ENCODE measurements at regions not wholly inside any gene's neighbourhood (a gene's known extent, or its start where the extent isn't known, plus 50 kb on each side); places are given as distances from the start of the nearest gene placed in this dataset.

DNA sequence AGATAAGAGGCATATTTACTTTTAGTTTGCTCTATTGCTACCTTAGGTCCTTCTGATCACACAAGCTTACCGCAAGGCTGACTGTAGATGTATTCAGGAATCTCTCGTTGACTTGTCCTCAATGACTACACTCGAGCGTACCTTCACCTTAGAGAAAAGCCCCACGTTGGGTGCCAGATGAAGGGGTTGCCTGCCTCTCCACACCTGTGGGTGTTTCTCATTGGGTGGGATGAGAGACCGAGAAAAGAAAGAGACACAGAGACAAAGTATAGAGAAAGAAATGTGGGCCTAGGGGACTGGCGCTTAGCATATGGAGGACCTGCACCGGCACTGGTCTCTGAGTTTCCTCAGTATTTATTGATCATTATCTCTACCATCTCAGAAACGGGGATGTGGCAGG lies 51.8 kb downstream of the ASCL4 start:
- H3K36me3 Mint-ChIP-seq, result peaks cover 4% of the 10 kb centered on the region
- no peak for DNase-seq

DNA sequence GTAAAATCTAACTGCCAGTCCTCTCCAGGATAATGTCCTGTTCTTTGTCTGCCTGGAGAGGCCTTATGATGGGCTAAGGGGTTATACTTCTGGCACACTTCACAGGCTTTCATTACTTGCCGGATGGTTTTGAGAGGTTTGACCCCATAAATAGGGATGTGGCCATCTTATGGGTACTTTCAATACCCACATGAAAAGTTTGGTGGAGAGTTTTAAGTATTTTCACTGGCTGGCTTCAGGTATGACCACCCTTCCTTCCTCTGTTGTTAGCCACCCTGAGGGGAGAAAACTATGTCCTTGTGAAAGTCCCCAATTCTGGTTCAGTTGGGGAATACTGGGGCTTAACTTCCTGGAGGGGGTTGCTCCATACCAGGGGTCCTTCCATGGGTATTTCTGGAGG lies 54.8 kb downstream of the ASCL4 start:
- no peak overlapping the region for H3K4me3 Mint-ChIP-seq
- H3K27me3 Mint-ChIP-seq, result peaks cover 14% of the 10 kb centered on the region
- DNase-seq, result no peak
- CTCF ChIA-PET, result no interaction called here
- no peak overlapping the region for H3K27ac Mint-ChIP-seq
- peaks cover 25% of the 10 kb centered on the region for H3K9me3 Mint-ChIP-seq
- H3K4me1 Mint-ChIP-seq, result no peaks in the 10 kb centered on the region
- peaks cover 4% of the 10 kb centered on the region for H3K36me3 Mint-ChIP-seq

More for the DNA sequence above, 51.8 kb downstream of the ASCL4 start:
- CTCF ChIA-PET, result no interaction called here
- Mint-ChIP-seq H3K4me3 (no peak overlapping the region), H3K27ac (no peak overlapping the region), H3K9me3 (peaks cover 26% of the 10 kb centered on the region), H3K4me1 (no peaks in the 10 kb centered on the region), H3K27me3 (peaks cover 17% of the 10 kb centered on the region)

DNA sequence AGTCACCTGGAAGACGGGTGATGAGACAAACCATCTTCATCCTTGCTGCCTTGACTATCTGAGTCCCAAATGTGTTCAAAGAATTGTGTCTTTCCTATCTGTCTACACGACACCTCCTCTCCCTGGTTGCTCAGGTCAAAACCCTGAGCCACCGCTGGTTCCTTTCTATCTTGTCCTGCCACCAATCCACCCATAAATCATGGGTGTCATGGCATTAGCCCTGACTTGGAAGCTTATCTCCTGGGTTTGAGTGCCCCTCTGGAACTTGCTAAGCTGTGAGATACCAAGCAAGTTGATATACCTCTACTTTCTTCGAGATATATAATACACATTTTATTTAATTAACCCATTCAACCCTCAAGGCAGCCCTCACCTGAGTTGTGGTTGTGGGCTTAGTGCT lies 57.9 kb downstream of the ASCL4 start:
- Mint-ChIP-seq H3K27me3 (peaks cover 21% of the 10 kb centered on the region), H3K36me3 (no peaks in the 10 kb centered on the region), H3K4me1 (no peaks in the 10 kb centered on the region), H3K4me3 (no peak overlapping the region), H3K27ac (no peak overlapping the region), H3K9me3 (peaks cover 4% of the 10 kb centered on the region)
- CTCF ChIA-PET, result no interaction called here
- no peak for DNase-seq

DNA sequence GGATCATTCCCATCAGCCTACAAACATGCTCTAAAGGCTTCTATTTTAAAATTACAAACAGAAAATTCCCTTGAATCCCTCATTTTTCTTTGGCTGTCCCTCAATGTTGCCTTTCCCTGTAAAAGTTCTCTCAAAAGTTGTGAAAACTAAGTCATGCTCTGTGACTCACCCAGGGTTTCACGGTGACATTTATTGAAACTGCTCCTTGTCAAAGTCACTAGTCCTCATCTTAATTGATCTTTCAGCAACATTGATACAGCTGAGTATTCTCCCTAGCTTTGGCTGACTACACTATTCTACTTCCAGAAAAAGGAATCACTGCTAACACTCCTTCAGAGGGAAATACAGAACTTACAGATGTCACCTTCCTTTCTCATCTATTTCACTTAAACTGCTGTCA lies 65.7 kb downstream of the ASCL4 start:
- Mint-ChIP-seq H3K9me3 (no peaks in the 10 kb centered on the region), H3K4me3 (no peak overlapping the region), H3K27ac (no peak overlapping the region), H3K36me3 (no peaks in the 10 kb centered on the region), H3K27me3 (peaks cover 42% of the 10 kb centered on the region), H3K4me1 (no peaks in the 10 kb centered on the region)
- CTCF ChIA-PET, result no interaction called here
- no peak for DNase-seq

DNA sequence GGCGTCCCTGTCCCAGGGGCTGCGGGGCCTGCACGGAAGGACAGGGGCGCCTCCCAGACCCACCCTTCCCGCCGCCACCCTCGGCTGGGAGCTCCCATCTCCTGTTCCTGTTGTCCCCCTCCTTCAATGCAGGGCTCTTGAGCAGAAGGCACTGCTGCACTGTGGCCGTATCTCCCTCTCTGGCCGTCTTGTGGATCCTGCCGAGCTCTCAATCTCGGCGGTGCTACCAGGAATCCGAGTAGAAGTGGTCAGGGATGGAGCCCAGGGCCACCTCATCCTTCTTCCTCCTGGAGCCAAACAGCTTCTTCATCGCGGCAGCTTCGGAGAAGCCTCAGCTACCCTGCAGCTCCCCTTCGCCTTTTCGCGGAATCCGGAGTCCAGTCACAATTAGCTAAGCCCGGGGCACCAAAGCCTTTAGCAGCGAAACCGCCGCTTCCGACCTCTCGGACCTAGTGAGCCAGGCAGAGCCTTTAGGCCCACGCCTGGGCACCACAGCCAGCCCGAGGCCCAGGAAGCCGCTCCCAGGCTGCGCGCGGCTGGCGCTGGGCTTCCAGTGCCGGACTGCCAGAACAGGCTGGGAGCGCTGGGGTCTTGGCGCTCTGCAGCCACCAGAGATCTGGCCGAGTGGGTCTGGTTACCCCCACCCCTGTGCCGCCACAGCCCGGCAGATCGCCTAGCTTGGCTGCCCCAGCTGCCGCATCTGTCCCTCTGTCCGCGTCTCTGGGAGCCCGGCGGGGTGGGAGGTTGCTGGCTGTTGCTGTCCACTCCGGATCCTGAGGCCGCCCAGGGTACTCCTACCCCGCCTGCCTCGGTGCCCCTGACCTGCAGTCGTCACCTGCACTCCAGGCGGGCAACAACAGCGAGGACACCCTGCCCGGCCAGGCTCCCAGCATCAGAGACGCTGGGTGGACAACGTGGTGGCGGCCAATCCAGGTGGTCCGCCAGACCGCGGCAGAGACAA lies 69.1 kb downstream of the ASCL4 start:
- H3K27me3 Mint-ChIP-seq, result peaks cover 59% of the 10 kb centered on the region
- no peaks in the 10 kb centered on the region for H3K36me3 Mint-ChIP-seq
- H3K27ac Mint-ChIP-seq, result no peak overlapping the region
- H3K9me3 Mint-ChIP-seq, result no peaks in the 10 kb centered on the region
- H3K4me1 Mint-ChIP-seq, result no peaks in the 10 kb centered on the region
- DNase-seq, result no peak
- H3K4me3 Mint-ChIP-seq, result no peak overlapping the region
- CTCF ChIA-PET, result interaction anchor here (1.0 kb wide), 1 partner anchor 69 kb away, joined by 4 read pairs; no protein-coding TSS in a partner anchor

DNA sequence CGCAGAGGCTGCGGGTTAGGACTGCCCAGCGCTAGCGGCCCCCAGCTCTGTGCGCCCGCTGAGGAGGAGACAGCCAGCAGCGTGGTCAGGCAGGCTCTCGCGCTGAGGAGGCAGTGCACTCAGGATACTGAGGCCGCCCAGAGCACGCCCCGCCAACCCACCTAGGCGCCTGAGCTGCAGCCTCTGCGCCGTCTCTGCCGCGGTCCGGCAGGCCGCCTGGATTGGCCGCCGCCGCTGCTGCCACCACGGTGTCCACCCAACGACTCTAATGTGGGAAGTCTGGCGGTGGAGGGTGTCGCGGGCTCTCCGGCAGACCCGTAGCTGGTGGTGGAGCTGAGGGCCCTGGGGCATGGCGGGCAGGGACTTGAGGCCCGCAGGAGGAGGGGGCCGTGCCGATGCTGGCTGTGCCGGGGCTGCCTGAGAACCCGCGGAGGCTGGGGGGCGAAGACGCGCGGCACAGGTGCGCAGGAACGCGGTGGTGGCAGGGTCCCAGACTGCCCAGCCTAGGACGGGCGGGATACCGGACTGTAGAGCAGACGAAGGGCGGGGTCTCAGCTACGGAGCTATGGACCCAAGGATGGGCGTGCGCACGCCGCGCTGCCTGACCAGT lies 69.9 kb downstream of the ASCL4 start:
- no peaks in the 10 kb centered on the region for H3K4me1 Mint-ChIP-seq
- CTCF ChIA-PET, result no interaction called here
- H3K9me3 Mint-ChIP-seq, result no peaks in the 10 kb centered on the region
- H3K36me3 Mint-ChIP-seq, result no peaks in the 10 kb centered on the region
- H3K4me3 Mint-ChIP-seq, result no peak overlapping the region
- no peak for DNase-seq
- H3K27ac Mint-ChIP-seq, result no peak overlapping the region
- peaks cover 67% of the 10 kb centered on the region for H3K27me3 Mint-ChIP-seq

DNA sequence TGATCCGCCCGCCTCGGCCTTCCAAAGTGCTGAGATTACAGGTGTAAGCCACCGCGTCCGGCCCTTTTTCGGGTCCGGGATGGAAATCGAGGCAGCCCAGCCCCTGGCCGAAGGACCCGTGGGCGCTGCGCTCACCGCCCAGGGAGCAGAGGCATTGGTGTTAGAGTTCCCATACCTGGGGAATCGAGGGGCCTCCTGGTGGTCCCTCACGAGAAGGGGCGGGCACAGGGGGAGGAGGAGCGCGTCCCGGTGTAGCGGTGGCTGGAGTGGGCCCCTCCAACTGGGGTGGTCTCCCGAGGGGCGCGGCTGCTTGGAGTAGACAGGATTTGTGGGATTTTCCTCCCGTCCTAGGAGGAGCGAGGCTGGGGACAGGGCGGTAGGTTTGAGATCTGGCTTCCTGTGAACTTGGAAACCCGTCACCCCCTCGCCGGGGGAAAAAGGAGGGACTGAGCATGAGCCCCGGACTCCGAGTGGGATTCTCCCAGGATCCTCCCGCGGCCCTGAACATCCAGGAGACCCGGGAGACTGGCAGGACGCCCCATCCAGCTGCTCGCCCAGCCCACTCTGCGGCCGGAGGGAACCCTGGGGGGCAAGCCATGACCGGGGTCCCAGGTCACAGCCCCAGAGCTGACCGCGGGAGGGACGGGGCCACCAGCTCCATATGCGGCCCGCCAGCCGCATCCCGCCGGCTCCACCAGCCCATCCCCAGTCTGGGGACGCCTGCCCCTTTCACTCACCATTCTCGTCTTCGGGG lies 70.9 kb downstream of the ASCL4 start:
- Mint-ChIP-seq H3K4me1 (no peaks in the 10 kb centered on the region), H3K27ac (no peak overlapping the region)

DNA sequence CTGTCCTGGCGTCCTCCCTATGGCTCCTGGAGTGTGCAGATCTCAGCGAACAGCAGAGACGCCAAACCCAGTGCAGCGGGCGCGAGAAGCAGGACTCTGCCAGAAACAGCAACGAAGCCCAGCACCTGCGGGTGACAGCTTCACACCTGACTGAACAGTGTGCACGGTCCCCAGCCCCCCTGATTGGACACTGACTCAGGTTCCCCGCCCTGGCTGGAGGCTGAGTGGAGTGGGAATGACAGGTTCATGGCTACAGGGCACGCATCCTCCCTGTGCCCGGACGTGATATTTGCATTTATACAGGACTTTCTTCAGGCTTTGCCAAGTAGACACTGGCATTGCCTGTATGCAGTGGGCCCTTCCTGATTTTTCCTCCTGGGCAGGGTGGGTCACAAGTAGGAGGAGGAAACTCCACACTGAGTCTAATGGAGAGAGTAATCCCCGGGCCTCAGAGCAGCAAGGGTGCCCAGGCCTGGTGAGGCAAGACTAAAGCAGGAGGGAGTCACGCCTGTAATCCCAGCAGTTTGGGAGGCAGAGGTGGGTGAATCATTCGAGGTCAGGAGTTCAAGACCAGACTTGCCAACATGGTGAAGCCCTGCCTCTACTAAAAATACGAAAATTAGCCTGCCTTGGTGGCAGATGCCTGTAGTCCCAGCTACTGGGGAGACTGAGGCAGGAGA lies 71.6 kb downstream of the ASCL4 start:
- no peaks in the 10 kb centered on the region for H3K4me1 Mint-ChIP-seq
- H3K27ac Mint-ChIP-seq, result no peak overlapping the region
- CTCF ChIA-PET, result no interaction called here
- H3K4me3 Mint-ChIP-seq, result no peak overlapping the region
- peaks cover 70% of the 10 kb centered on the region for H3K27me3 Mint-ChIP-seq
- no peak for DNase-seq
- H3K9me3 Mint-ChIP-seq, result no peaks in the 10 kb centered on the region
- no peaks in the 10 kb centered on the region for H3K36me3 Mint-ChIP-seq

More for the DNA sequence above, 70.9 kb downstream of the ASCL4 start:
- no peaks in the 10 kb centered on the region for H3K36me3 Mint-ChIP-seq
- DNase-seq, result no peak
- H3K9me3 Mint-ChIP-seq, result no peaks in the 10 kb centered on the region
- CTCF ChIA-PET, result no interaction called here
- H3K4me3 Mint-ChIP-seq, result no peak overlapping the region
- H3K27me3 Mint-ChIP-seq, result peaks cover 73% of the 10 kb centered on the region

DNA sequence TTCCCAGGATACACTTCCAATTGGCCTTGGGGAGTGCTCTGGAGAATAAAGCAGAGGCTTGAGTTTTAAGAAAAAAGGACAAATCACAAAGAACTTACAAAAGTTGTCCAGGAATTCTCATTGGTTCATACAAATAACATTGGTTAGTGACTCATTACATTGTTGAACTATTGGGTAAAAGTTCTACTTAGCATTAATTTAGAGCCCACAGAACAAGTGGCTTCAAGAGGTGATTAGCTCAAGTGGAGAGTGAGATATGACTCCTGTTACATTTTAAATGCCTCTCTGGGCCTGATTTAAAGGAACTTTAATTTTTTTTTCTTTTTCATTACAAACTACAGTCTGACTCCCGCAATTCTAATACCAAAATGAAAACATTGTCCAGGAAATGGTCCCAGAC lies 72.9 kb downstream of the ASCL4 start:
- Mint-ChIP-seq H3K4me3 (no peak overlapping the region), H3K27ac (no peak overlapping the region), H3K9me3 (no peaks in the 10 kb centered on the region), H3K27me3 (peaks cover 79% of the 10 kb centered on the region), H3K36me3 (no peaks in the 10 kb centered on the region), H3K4me1 (no peaks in the 10 kb centered on the region)
- CTCF ChIA-PET, result interaction anchor here (0.6 kb wide), 1 partner anchor 39 kb away, joined by 3 read pairs; no protein-coding TSS in a partner anchor
- DNase-seq, result no peak

DNA sequence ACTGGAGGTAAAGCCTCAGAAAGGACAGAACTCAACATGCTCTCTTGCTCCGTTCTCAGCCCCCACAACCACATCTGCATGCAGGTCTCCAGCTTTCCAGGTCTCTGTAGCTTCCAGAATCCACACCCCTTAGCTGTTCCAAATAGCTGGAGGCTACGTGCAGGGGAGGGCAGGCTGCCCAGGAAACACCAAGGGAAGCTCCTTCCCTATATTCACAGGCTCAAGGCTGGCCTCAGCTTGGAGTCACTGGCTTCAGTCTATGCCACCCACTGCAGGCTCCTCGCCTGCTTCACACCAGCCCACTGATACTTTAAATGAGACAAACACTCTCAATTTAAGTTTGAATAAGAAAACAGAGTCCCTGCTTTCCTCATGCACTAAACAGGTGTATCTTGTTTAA lies 73.3 kb downstream of the ASCL4 start:
- CTCF ChIA-PET, result no interaction called here
- DNase-seq, result no peak
- no peak overlapping the region for H3K27ac Mint-ChIP-seq
- no peak overlapping the region for H3K4me3 Mint-ChIP-seq
- no peaks in the 10 kb centered on the region for H3K4me1 Mint-ChIP-seq
- no peaks in the 10 kb centered on the region for H3K9me3 Mint-ChIP-seq
- H3K27me3 Mint-ChIP-seq, result peaks cover 75% of the 10 kb centered on the region
- H3K36me3 Mint-ChIP-seq, result no peaks in the 10 kb centered on the region

DNA sequence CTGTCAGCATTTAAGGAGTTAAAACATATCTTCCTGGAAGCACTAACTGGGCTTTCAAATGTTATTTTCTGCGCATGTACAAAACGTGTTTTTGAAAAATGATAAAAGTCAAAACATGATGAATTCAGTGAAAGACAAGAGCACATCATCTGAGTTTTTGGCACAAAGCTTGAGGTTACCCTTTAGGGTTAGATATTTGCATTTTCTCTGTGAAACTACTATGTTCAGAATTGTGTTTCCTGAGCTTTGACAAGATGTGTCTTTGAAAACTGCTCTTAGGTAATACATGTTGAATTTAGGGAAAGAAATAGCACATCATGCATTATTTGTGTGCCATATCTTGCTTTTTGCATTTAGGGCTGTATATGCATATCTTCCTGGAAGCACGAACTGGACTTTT lies 79.0 kb downstream of the ASCL4 start:
- Mint-ChIP-seq H3K4me3 (no peak overlapping the region), H3K27me3 (peaks cover 37% of the 10 kb centered on the region), H3K9me3 (no peaks in the 10 kb centered on the region), H3K27ac (no peak overlapping the region), H3K36me3 (no peaks in the 10 kb centered on the region), H3K4me1 (no peaks in the 10 kb centered on the region)
- no peak for DNase-seq
- CTCF ChIA-PET, result no interaction called here

DNA sequence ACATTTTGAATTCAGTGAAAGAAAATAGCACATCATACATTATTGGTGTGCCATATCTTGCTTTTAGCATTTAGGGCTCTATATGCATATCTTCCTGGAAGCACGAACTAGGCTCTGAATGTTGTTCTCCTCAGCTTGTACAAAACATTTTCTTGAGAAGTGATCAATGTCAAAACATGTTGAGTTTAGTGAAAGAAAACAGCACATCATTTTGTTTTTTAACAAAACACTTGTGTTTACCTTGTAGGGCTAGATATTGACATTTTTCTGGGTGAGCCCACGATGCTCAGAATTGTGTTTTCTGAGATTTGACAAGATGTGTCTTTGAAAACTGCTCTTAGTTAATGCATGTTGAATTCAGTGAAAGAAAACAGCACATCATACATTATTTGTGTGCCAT lies 81.0 kb downstream of the ASCL4 start:
- Mint-ChIP-seq H3K27ac (no peak overlapping the region), H3K27me3 (peaks cover 26% of the 10 kb centered on the region), H3K4me1 (no peaks in the 10 kb centered on the region), H3K36me3 (no peaks in the 10 kb centered on the region), H3K9me3 (no peaks in the 10 kb centered on the region), H3K4me3 (no peak overlapping the region)
- no peak for DNase-seq
- CTCF ChIA-PET, result interaction anchor here (0.6 kb wide), 1 partner anchor 179 kb away, joined by 3 read pairs; no protein-coding TSS in a partner anchor

DNA sequence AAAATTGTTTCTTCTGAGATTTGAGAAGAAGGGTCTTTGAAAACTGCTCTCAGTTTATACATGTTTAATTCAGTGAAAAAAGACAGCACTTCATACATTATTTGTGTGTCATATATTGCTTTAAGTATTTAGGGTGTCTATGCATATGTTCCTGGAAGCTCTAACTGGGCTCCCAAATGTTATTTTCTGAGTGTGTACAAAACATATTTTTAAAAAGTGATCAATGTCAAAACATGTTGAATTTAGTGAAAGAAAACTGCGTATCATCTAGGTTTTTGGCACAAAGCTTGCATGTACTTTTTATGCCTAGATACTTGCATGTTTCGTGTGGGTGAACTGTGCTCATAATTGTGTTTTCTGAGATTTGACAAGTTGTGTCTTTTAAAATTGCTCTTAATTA lies 81.6 kb downstream of the ASCL4 start:
- H3K36me3 Mint-ChIP-seq, result no peaks in the 10 kb centered on the region
- no peak overlapping the region for H3K27ac Mint-ChIP-seq
- peaks cover 31% of the 10 kb centered on the region for H3K27me3 Mint-ChIP-seq
- CTCF ChIA-PET, result interaction anchor here (0.6 kb wide), 1 partner anchor 180 kb away, joined by 3 read pairs; no protein-coding TSS in a partner anchor
- no peaks in the 10 kb centered on the region for H3K9me3 Mint-ChIP-seq
- H3K4me3 Mint-ChIP-seq, result no peak overlapping the region
- H3K4me1 Mint-ChIP-seq, result no peaks in the 10 kb centered on the region
- DNase-seq, result no peak

DNA sequence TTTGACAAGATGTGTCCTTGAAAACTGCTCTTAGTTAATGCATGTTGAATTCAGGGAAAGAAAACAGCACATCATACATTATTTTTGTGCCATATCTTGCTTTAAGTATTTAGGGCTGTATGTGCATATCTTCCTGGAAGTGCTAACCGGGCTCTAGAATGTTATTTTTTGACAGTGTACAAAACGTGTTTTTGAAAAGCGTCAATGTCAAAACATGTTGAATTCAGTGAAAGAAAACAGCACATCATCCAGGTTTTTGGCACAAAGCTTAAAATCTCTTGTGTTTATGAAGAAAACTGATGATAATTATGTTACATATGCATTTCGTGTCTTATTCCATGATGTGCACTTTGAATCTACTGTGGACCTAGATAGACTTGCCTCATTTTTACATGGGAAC lies 82.7 kb downstream of the ASCL4 start:
- DNase-seq, result no peak
- no peak overlapping the region for H3K27ac Mint-ChIP-seq
- H3K4me1 Mint-ChIP-seq, result no peaks in the 10 kb centered on the region
- no peak overlapping the region for H3K4me3 Mint-ChIP-seq
- no peaks in the 10 kb centered on the region for H3K9me3 Mint-ChIP-seq
- CTCF ChIA-PET, result no interaction called here
- H3K36me3 Mint-ChIP-seq, result no peaks in the 10 kb centered on the region
- peaks cover 24% of the 10 kb centered on the region for H3K27me3 Mint-ChIP-seq

Data from activated naive CD4-positive, alpha-beta T cell treated with anti-CD3 and anti-CD28 coated beads, Interleukin-2, amount 10 ng/mL, durations not matched to agents 7 days and 5 days (primary cell).